IPS-20b (cell line): ENCODE measurements at regions not wholly inside any gene's neighbourhood (a gene's known extent, or its start where the extent isn't known, plus 50 kb on each side); places are given as distances from the start of the nearest gene placed in this dataset.
"Not testable (repeated sequence)": the region's sequence is repeated elsewhere in the genome, so short reads cannot be mapped to it uniquely, and the experiment has no call there.

Experiments
- H3K27ac ChIP-seq: one replicate; pipeline ENCODE4 v1.5.1; 2013; ENCODE audit warnings: low read length
- H3K27me3 ChIP-seq: 2 replicates; pipeline ENCODE4 v1.6.1; 2013; ENCODE audit warnings: mild to moderate bottlenecking, low read length, inconsistent platforms; ENCODE audit not compliant: insufficient read depth
- H3K36me3 ChIP-seq: 2 replicates; pipeline ENCODE4 v1.6.1; 2013; ENCODE audit warnings: low read depth, mild to moderate bottlenecking, inconsistent platforms, low read length, moderate library complexity; ENCODE audit not compliant: insufficient read depth
- H3K4me1 ChIP-seq: 2 replicates; pipeline ENCODE4 v1.6.1; 2013; ENCODE audit warnings: mild to moderate bottlenecking, control low read depth, inconsistent platforms, low read length, moderate library complexity; ENCODE audit not compliant: insufficient read depth
- H3K4me3 ChIP-seq: 2 replicates; pipeline ENCODE4 v1.5.1; 2013; ENCODE audit warnings: mild to moderate bottlenecking, low read length, inconsistent platforms
- H3K9ac ChIP-seq: 2 replicates; pipeline ENCODE4 v1.6.1; 2013; ENCODE audit warnings: low read depth, mild to moderate bottlenecking, inconsistent platforms, low read length, moderate library complexity
- H3K9me3 ChIP-seq: 2 replicates; pipeline ENCODE4 v1.6.1; 2013; ENCODE audit warnings: mild to moderate bottlenecking, low read depth, low read length, inconsistent platforms; ENCODE audit not compliant: insufficient read depth

GRCh38 chr13:31522396-31522795 lies 216.9 kb upstream of the RXFP2 start:
- H3K27me3 ChIP-seq, result no peaks in the 10 kb centered on the region
- no peaks in the 10 kb centered on the region for H3K36me3 ChIP-seq

DNA sequence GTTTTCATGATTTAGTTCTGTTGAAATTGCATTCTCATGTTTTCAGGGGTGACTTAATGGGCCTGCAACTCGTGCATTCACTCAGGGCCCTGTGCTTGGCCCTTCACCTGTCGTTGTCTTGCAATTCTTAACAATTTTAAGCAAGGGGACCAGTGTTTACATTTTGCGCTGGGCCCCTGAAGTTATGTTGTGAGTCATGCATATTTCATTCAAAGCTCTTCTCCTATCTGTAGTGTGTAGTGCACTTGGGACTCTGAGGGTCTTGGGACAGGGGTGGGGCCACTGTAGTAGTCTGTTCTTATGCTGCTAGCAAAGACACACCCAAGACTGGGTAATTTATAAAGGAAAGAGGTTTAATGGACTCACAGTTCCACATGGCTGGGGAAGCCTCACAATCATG lies 211.2 kb upstream of the RXFP2 start:
- H3K27ac ChIP-seq, result no peak overlapping the region
- no peaks in the 10 kb centered on the region for H3K9me3 ChIP-seq
- H3K9ac ChIP-seq, result no peak overlapping the region
- no peak overlapping the region for H3K4me3 ChIP-seq
- H3K4me1 ChIP-seq, result no peaks in the 10 kb centered on the region
- no peaks in the 10 kb centered on the region for H3K27me3 ChIP-seq
- no peaks in the 10 kb centered on the region for H3K36me3 ChIP-seq

More at GRCh38 chr13:31522396-31522795, 216.9 kb upstream of the RXFP2 start:
- no peaks in the 10 kb centered on the region for H3K9me3 ChIP-seq
- H3K4me3 ChIP-seq, result no peak overlapping the region
- H3K4me1 ChIP-seq, result no peaks in the 10 kb centered on the region
- no peak overlapping the region for H3K9ac ChIP-seq
- no peak overlapping the region for H3K27ac ChIP-seq

GRCh38 chr13:31528758-31529157 lies 210.6 kb upstream of the RXFP2 start:
- no peak overlapping the region for H3K9ac ChIP-seq

DNA sequence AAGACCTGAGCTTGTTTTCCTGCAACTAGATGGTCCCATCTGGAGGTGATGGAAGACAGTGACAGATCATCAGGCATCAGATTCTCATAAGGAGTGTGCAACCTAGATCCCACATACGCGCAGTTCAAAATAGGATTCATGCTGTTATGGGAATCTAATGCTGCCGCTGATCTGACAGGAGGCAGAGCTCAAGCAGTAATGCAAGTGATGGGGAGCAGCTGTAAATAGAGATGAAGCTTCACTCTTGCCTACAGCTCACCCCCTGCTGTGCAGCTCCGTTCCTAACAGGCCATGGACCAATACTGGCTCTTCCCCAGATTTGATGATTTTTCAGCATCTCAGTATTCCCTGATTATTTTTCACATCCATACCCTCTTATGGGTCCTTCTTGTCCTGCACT lies 208.4 kb upstream of the RXFP2 start:
- Histone ChIP-seq H3K4me3 (no peak overlapping the region), H3K9ac (no peak overlapping the region), H3K27ac (no peak overlapping the region), H3K9me3 (no peaks in the 10 kb centered on the region), H3K36me3 (no peaks in the 10 kb centered on the region), H3K27me3 (no peaks in the 10 kb centered on the region), H3K4me1 (no peaks in the 10 kb centered on the region)

More at GRCh38 chr13:31528758-31529157, 210.6 kb upstream of the RXFP2 start:
- Histone ChIP-seq H3K36me3 (no peaks in the 10 kb centered on the region), H3K9me3 (no peaks in the 10 kb centered on the region), H3K4me1 (no peaks in the 10 kb centered on the region), H3K4me3 (no peak overlapping the region), H3K27me3 (no peaks in the 10 kb centered on the region), H3K27ac (no peak overlapping the region)

GRCh38 chr13:31537052-31537451 lies 202.3 kb upstream of the RXFP2 start:
- Histone ChIP-seq H3K4me3 (no peak overlapping the region), H3K9ac (no peak overlapping the region), H3K36me3 (no peaks in the 10 kb centered on the region), H3K4me1 (no peaks in the 10 kb centered on the region), H3K27ac (no peak overlapping the region), H3K27me3 (no peaks in the 10 kb centered on the region), H3K9me3 (no peaks in the 10 kb centered on the region)

DNA sequence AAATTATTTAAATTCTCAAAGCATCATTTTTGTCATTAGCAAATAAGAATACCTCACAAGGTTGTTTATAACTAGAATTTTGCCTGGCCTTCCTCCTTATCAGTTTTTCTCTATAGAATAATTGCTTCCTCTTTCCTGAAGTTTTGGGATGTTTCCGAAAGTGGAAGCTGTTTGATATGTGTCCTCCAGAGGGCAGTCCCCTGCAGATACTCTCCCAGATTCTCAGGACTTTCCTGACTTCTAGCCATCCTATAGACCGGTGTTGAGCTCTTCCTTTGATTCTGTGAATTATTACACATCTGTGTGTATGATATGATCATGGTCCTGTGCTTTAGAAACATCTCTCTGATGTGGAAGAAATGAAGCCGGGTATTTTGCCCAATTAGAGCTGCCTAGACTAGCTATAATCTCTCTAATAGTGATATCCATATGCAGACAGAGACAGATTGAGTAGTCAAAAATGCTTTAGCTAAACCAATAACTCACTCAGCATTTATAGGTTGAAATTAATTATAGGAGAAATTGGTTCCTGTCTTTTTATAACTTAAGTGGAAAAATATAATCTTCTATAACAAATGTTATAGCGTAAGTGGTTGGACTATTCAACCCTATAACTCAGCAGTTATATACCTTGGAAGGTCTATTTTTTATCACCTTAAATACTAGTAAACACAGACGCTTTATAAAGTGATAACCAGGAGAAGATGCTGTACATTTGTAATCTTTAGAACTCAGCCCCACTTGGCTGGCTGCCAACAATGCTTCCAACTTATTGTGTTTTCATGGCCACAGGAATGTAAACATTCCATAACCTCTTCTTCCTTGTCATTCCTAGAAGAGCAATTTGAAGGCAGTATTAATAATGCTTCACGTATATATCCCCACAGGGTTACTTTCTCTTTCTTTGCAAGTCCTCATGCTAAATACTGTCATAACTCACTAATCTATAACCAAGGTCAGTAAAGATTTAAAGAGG lies 201.0 kb upstream of the RXFP2 start:
- no peak overlapping the region for H3K9ac ChIP-seq
- no peaks in the 10 kb centered on the region for H3K9me3 ChIP-seq

DNA sequence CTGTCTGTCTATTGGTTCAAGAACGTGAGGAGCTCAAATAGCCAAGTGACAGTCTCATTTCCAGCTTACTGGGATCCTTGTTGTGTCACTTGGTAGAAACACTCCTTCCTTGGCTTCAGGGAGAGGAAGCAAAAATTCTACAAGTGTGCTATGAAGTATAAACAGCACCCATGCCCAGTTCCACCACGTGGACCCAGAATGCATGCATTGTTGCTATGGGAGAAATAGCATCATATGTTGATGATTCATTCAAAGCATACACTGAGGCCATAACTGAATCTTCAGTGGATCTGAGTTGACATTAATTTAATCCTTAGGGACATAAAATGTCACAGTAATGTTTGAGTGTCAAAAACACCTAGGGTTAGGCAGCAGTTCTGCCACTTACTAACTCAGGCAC lies 199.0 kb upstream of the RXFP2 start:
- Histone ChIP-seq H3K27ac (no peak overlapping the region), H3K27me3 (no peaks in the 10 kb centered on the region), H3K4me1 (no peaks in the 10 kb centered on the region), H3K36me3 (no peaks in the 10 kb centered on the region), H3K4me3 (no peak overlapping the region), H3K9me3 (no peaks in the 10 kb centered on the region), H3K9ac (no peak overlapping the region)

More for the DNA sequence above, 201.0 kb upstream of the RXFP2 start:
- no peaks in the 10 kb centered on the region for H3K4me1 ChIP-seq
- H3K27ac ChIP-seq, result no peak overlapping the region
- no peak overlapping the region for H3K4me3 ChIP-seq
- no peaks in the 10 kb centered on the region for H3K27me3 ChIP-seq
- no peaks in the 10 kb centered on the region for H3K36me3 ChIP-seq

GRCh38 chr13:31543190-31543589 lies 196.1 kb upstream of the RXFP2 start:
- no peaks in the 10 kb centered on the region for H3K27me3 ChIP-seq
- no peak overlapping the region for H3K27ac ChIP-seq
- no peaks in the 10 kb centered on the region for H3K9me3 ChIP-seq
- no peaks in the 10 kb centered on the region for H3K4me1 ChIP-seq
- H3K9ac ChIP-seq, result no peak overlapping the region
- no peak overlapping the region for H3K4me3 ChIP-seq
- H3K36me3 ChIP-seq, result no peaks in the 10 kb centered on the region

DNA sequence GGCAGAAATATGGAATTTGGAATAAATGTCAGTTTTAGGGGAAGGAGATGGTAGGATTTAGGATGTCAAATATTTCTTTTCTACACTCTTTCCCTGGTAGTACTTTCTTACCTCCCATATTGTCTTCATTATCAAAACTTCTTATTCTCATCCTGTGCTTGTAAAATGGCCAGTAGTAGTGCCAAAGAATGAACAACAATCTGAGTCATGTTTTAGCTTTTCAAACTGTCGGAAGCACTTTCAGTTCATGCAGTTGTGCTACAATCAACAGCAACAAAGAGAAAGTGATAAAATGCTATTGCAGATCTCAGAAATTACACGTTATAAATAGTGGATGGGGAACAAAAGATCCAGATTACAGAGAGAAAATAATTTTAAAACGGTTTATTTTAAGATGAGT lies 193.7 kb upstream of the RXFP2 start:
- no peaks in the 10 kb centered on the region for H3K4me1 ChIP-seq
- H3K27ac ChIP-seq, result no peak overlapping the region
- H3K36me3 ChIP-seq, result no peaks in the 10 kb centered on the region
- H3K27me3 ChIP-seq, result no peaks in the 10 kb centered on the region
- H3K9ac ChIP-seq, result no peak overlapping the region
- H3K9me3 ChIP-seq, result no peaks in the 10 kb centered on the region
- H3K4me3 ChIP-seq, result no peak overlapping the region

DNA sequence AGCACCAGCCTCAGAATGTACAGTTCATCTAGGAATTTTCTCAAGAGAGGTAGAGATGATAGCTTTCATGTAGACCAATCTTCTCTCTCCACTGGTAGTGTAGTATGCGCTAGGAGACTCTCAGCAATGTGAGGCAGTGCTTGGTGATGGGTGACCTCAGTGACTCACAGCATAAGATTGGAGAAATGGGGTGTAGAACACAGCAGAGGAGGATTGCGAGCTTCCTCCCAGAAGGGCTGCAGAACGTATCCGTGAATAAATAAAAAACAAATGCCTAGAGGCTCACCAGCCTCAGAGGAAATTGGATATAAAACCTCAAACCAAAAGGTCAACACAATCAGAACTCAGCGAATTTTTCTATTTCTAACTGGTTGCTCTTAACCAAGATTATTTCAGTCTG lies 182.9 kb upstream of the RXFP2 start:
- Histone ChIP-seq H3K27ac (no peak overlapping the region), H3K4me1 (peaks cover 4% of the 10 kb centered on the region; the same call in 1 of the 2 replicates)

GRCh38 chr13:31584221-31584620 lies 155.1 kb upstream of the RXFP2 start:
- H3K4me3 ChIP-seq, H3K9ac ChIP-seq, H3K27ac ChIP-seq, H3K36me3 ChIP-seq, H3K4me1 ChIP-seq, H3K27me3 ChIP-seq: not testable (repeated sequence)
- peaks cover 15% of the 10 kb centered on the region; the same call in 1 of the 2 replicates for H3K9me3 ChIP-seq

More for the DNA sequence above, 182.9 kb upstream of the RXFP2 start:
- no peaks in the 10 kb centered on the region for H3K9me3 ChIP-seq
- no peaks in the 10 kb centered on the region for H3K36me3 ChIP-seq
- H3K4me3 ChIP-seq, result no peak overlapping the region
- no peak overlapping the region for H3K9ac ChIP-seq
- H3K27me3 ChIP-seq, result no peaks in the 10 kb centered on the region

DNA sequence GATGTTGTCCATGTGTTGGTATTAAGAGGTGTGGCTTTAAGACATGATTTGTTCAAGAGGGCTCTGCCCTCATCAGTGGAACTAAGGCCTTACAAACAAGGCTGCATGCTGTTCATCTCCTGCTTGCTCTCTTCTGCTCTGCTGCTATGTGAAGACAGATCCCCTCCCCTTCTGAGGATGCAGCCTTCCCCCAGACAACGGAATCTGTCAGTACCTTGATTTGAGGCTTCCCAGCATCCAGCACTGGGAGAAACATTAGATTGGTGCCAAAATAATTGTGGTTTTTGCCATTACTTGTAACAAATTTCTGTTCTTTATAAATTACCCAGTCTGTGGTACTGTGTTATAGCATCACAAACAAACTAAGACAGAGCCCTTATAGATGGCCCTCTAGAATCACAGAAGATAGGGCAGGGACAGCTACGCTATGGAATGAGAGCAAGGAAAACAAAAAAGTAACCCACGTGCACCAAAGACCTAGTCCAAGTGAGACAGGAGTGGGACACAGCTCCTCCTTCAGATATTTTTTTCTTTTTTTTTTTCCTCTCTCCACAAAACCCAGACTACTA lies 151.5 kb upstream of the RXFP2 start:
- no peak overlapping the region for H3K4me3 ChIP-seq
- H3K9me3 ChIP-seq, result peaks cover 15% of the 10 kb centered on the region; the same call in 1 of the 2 replicates
- no peaks in the 10 kb centered on the region for H3K36me3 ChIP-seq
- H3K9ac ChIP-seq, result no peak overlapping the region
- peaks cover 5% of the 10 kb centered on the region; the same call in 1 of the 2 replicates for H3K4me1 ChIP-seq
- no peak overlapping the region for H3K27ac ChIP-seq
- no peaks in the 10 kb centered on the region for H3K27me3 ChIP-seq
